Smooth muscle cell (in vitro differentiated cells): ENCODE measurements at regions not wholly inside any gene's neighbourhood (a gene's known extent, or its start where the extent isn't known, plus 50 kb on each side); places are given as distances from the start of the nearest gene placed in this dataset.

Source experiments
- DNase-seq: peaks from one replicate; lab custom pipeline; 2025; ENCODE audit not compliant: unreplicated experiment; lab: John Stamatoyannopoulos, UW
- H2AFZ ChIP-seq: fragments of 200-600 bp; sonication (generic); 2 replicates; pipeline ENCODE4 v1.6.0; 2016; ENCODE audit warnings: antibody characterized with exemption, low read depth, mild to moderate bottlenecking
- H3F3A ChIP-seq: fragments of 200-600 bp; sonication (generic); 2 replicates; pipeline ENCODE4 v1.6.0; 2017; ENCODE audit warnings: antibody characterized with exemption, low read depth
- H3K27ac ChIP-seq: fragments of 200-600 bp; sonication (generic); 2 replicates; pipeline ENCODE4 v1.5.1; 2016; ENCODE audit warnings: low read depth, mild to moderate bottlenecking
- H3K27me3 ChIP-seq: fragments of 200-600 bp; sonication (generic); 2 replicates; pipeline ENCODE4 v1.6.1; 2016; ENCODE audit warnings: low read depth, mild to moderate bottlenecking
- H3K36me3 ChIP-seq: fragments of 200-600 bp; sonication (generic); 2 replicates; pipeline ENCODE4 v1.5.1; 2016; ENCODE audit warnings: low read depth
- H3K4me1 ChIP-seq: fragments of 200-600 bp; sonication (generic); 2 replicates; pipeline ENCODE4 v1.5.1; 2016; ENCODE audit warnings: low read depth
- H3K4me2 ChIP-seq: fragments of 200-600 bp; sonication (generic); 2 replicates; pipeline ENCODE4 v1.6.0; 2016; ENCODE audit warnings: mild to moderate bottlenecking
- H3K4me3 ChIP-seq: fragments of 200-600 bp; sonication (generic); 2 replicates; pipeline ENCODE4 v1.5.1; 2016; ENCODE audit warnings: mild to moderate bottlenecking
- H3K79me2 ChIP-seq: fragments of 200-600 bp; sonication (generic); 2 replicates; pipeline ENCODE4 v1.6.0; 2016; ENCODE audit warnings: low read depth, mild to moderate bottlenecking
- H3K9ac ChIP-seq: fragments of 200-600 bp; sonication (generic); 2 replicates; pipeline ENCODE4 v1.6.0; 2016; ENCODE audit warnings: low read depth
- H3K9me3 ChIP-seq: fragments of 200-600 bp; sonication (generic); replicated peaks from 2 replicates; pipeline ENCODE4 v1.5.1; 2016; ENCODE audit warnings: low read depth
- H4K20me1 ChIP-seq: fragments of 200-600 bp; sonication (generic); 2 replicates; pipeline ENCODE4 v1.6.0; 2016; ENCODE audit warnings: low read depth
- WGBS: methylation state at CpG from one replicate; pipeline ENCODE4 v1.1.7; 2016; ENCODE audit warnings: low lambda C conversion rate; 5-methylcytosine and 5-hydroxymethylcytosine counted together
- TF ChIP-seq, protein P1 (sequence below): fragments of 200-600 bp; sonication (generic); IDR thresholded peaks from 2 replicates; pipeline ENCODE4 v1.5.1; 2017; ENCODE audit warnings: borderline replicate concordance, mild to moderate bottlenecking, antibody characterized with exemption; ENCODE audit not compliant: insufficient read depth, poor library complexity, severe bottlenecking

DNA sequence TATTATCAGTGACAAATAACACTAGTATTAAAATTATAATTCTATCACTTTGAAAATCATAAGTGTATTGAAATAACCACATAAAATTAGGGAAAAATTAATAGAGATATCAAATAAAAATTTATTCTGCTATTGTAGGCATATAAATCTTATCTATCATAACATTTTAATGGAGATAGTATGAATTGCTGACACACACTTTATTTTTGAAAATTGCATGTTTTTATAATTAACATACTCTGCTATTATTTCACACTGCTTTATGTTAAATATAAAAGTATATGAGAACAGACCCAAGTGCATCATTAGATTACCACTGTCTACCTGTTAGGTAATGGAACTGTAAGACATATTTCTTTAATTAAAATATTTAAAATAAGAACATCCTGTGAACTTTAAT lies 2150.2 kb downstream of the ARAP2 start:
- Histone ChIP-seq H4K20me1 (no peaks in the 10 kb centered on the region), H3K9me3 (no peaks in the 10 kb centered on the region), H3K4me1 (no peaks in the 10 kb centered on the region), H3K36me3 (no peaks in the 10 kb centered on the region), H3K4me2 (no peak overlapping the region), H2AFZ (no peak overlapping the region), H3K27me3 (no peaks in the 10 kb centered on the region), H3K9ac (no peak overlapping the region), H3K4me3 (no peak overlapping the region), H3F3A (no peaks in the 10 kb centered on the region), H3K27ac (no peak overlapping the region), H3K79me2 (no peaks in the 10 kb centered on the region)
- DNase-seq: no peak
- TF ChIP-seq, protein P1, sequence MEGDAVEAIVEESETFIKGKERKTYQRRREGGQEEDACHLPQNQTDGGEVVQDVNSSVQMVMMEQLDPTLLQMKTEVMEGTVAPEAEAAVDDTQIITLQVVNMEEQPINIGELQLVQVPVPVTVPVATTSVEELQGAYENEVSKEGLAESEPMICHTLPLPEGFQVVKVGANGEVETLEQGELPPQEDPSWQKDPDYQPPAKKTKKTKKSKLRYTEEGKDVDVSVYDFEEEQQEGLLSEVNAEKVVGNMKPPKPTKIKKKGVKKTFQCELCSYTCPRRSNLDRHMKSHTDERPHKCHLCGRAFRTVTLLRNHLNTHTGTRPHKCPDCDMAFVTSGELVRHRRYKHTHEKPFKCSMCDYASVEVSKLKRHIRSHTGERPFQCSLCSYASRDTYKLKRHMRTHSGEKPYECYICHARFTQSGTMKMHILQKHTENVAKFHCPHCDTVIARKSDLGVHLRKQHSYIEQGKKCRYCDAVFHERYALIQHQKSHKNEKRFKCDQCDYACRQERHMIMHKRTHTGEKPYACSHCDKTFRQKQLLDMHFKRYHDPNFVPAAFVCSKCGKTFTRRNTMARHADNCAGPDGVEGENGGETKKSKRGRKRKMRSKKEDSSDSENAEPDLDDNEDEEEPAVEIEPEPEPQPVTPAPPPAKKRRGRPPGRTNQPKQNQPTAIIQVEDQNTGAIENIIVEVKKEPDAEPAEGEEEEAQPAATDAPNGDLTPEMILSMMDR: no peak

GRCh38 chr4:34105311-34105710 lies 2139.0 kb downstream of the ARAP2 start:
- Histone ChIP-seq H3K9ac (no peak overlapping the region), H3K9me3 (no peaks in the 10 kb centered on the region), H3K4me3 (no peak overlapping the region), H3K27me3 (no peaks in the 10 kb centered on the region), H3K4me1 (no peaks in the 10 kb centered on the region), H3K27ac (no peak overlapping the region), H3K4me2 (no peak overlapping the region), H3K36me3 (no peaks in the 10 kb centered on the region), H2AFZ (no peak overlapping the region), H4K20me1 (no peaks in the 10 kb centered on the region), H3F3A (no peaks in the 10 kb centered on the region), H3K79me2 (no peaks in the 10 kb centered on the region)
- no peak for DNase-seq
- WGBS: 80% methylated on average over 1 of the region's 1 CpG
- TF ChIP-seq, protein P1: no peak

DNA sequence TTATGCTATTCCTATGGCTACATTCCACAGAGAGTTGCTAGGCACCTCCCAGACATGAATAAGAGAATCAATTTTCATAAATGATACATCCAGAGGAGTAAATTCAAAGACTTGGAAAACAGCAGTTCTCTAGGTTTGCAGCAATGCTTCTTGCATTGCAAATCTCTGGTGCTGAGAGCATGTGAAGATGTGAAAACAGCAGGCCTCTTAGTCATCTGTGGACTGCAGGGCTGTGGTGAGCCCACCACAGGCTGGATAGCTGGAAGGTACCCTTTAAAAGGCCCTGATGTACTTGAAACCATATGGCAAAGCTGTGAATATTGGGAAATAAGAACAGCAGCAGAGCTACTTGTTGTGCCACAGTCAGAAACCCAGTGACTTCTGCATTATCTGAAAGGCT lies 2135.9 kb downstream of the ARAP2 start:
- no peak overlapping the region for H2AFZ ChIP-seq
- no peaks in the 10 kb centered on the region for H3K79me2 ChIP-seq
- no peak overlapping the region for H3K9ac ChIP-seq
- no peak overlapping the region for H3K4me2 ChIP-seq
- H3K27me3 ChIP-seq: no peaks in the 10 kb centered on the region
- no peaks in the 10 kb centered on the region for H3K4me1 ChIP-seq
- no peaks in the 10 kb centered on the region for H3K9me3 ChIP-seq
- no peak for DNase-seq
- no peak overlapping the region for H3K27ac ChIP-seq
- TF ChIP-seq, protein P1: no peak
- H3K4me3 ChIP-seq: no peak overlapping the region
- H3F3A ChIP-seq: no peaks in the 10 kb centered on the region
- no peaks in the 10 kb centered on the region for H3K36me3 ChIP-seq
- H4K20me1 ChIP-seq: no peaks in the 10 kb centered on the region

- H4K20me1 ChIP-seq: no peaks in the 10 kb centered on the region
- H3K36me3 ChIP-seq: no peaks in the 10 kb centered on the region
- H3K4me1 ChIP-seq: no peaks in the 10 kb centered on the region
- no peak for DNase-seq
- no peaks in the 10 kb centered on the region for H3K27me3 ChIP-seq
- no peaks in the 10 kb centered on the region for H3K9me3 ChIP-seq
- H3K4me3 ChIP-seq: no peak overlapping the region
- H3K9ac ChIP-seq: no peak overlapping the region
- 93% methylated on average over 2 of the region's 2 CpGs for WGBS
- H2AFZ ChIP-seq: no peak overlapping the region
- H3K27ac ChIP-seq: no peak overlapping the region
- no peaks in the 10 kb centered on the region for H3K79me2 ChIP-seq
- no peak overlapping the region for H3K4me2 ChIP-seq
- no peaks in the 10 kb centered on the region for H3F3A ChIP-seq
- TF ChIP-seq, protein P1: no peak
These were observed 2131.7 kb downstream of the ARAP2 start for GRCh38 chr4:34112573-34112972.
